ENCODE measurements at regions not wholly inside any gene's neighbourhood (a gene's known extent, or its start where the extent isn't known, plus 50 kb on each side); places are given as distances from the start of the nearest gene placed in this dataset.

GRCh38 chr16:6918646-6919045, 414.0 kb upstream of the RBFOX1 start:
- TF ChIP-seq CTCF (IDR thresholded peaks at IDR 0.05; ENCODE audit: low read depth, low read length, poor library complexity, severe bottlenecking) = no peak
- TF ChIP-seq EZH2phosphoT487 (IDR thresholded peaks at IDR 0.05; ENCODE audit: borderline replicate concordance, low read length) = no peak
